NOMO-1 (cell line): ENCODE measurements at regions not wholly inside any gene's neighbourhood (a gene's known extent, or its start where the extent isn't known, plus 50 kb on each side); places are given as distances from the start of the nearest gene placed in this dataset.
A peak's percentile ranks its signal among the peaks of the same experiment; 100 is the strongest.
"Not testable (repeated sequence)": the region's sequence is repeated elsewhere in the genome, so short reads cannot be mapped to it uniquely, and the experiment has no call there.

ENCODE experiments used
- DNase-seq, 2 experiments: peaks; one replicate each; lab custom pipeline; 2025; ENCODE audit not compliant: unreplicated experiment in 2 of 2; lab: John Stamatoyannopoulos, UW

DNA sequence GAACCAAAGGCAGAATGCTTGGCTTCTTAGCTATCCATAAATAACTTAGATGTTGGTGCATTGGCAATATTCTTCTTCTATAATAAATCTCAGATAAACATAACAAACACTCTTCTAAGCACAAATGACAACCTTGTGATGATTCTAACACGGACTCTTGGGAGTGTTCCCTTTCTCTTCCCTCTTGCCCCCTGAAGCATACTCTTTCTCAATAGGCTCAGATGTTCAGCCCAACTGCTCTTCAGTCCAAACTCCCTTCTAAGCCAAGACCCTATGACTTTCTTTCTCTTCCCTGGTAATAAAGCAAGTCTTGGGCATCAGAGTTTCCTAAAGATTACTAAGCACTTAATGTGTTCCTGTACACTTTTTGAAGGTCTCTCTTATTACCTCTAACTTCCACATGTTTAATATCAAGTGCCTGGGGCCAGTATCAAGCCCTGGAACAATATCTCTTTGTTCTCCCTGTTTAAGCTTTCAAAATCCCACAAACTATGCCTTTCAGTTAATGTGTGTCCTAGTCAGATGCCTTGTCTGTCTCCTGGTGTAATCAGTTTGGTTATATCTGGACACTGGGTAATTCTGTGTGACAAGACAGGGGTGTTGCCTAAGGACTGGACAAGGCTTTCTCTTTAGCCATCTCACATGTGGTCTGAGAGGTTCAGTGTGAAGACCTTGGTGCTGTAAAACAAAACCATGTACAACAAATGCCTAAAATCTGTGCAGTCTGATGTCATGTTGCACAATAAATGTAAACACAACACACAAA, 92.9 kb upstream of the IVNS1ABP start:
- no peak for DNase-seq

- DNase-seq: no peak
Measured at GRCh38 chr1:185409345-185409744, 92.3 kb upstream of the IVNS1ABP start.

DNA sequence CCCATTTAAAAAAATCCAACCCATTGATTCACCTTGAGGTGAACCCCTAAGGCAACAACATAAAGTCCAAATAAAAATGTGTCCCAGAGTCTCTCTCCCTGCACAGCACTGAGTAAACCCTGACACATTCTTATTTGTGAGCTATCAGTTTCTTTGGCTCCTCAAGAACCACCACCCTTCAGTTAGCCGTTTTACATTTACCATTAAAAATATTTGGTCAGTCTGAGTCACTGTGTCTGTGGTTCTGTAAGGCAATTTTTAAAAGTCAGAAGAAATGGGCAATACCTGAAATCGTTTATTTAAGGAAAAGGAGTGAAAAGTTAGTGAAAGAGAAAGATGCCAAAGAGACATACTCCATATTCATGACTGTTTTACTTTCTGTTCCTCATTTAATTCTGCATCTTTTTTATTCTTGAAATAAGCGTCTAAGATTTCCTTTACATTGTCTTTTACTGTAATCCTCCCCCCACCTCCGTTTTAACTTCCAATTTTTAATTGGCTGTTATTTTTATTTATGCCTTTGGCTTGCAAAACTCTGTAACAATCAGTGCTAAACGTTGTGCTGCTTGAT, 91.7 kb upstream of the IVNS1ABP start:
- DNase-seq: peak; percentile 2 to 65

GRCh38 chr1:185406691-185407009, 89.6 kb upstream of the IVNS1ABP start:
- DNase-seq: no peak

- no peak for DNase-seq
Measured at GRCh38 chr1:185406006-185406690, 89.1 kb upstream of the IVNS1ABP start.

- DNase-seq: peak in 1 of 2 experiments; percentile 1
Measured at GRCh38 chr1:185404907-185405568, 88.0 kb upstream of the IVNS1ABP start.

DNA sequence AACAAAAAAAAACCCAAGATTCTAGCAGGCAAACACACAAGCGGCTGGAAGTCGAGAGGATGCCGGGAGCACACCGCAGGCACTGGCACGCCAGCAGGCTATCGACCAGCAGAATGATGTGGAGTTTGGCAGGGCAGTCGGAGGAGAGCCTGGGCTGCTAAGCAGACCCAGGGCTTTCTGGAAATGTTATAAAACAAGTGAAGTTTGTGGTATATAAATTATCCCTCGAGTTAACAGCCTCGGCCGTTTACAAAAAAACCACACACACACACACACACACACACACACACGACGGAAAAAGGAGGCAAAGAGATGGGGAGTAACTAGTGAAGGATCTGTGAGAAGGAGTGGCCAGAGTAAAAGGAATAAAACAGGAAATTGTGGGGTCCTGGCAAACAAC, 87.2 kb upstream of the IVNS1ABP start:
- no peak for DNase-seq

DNA sequence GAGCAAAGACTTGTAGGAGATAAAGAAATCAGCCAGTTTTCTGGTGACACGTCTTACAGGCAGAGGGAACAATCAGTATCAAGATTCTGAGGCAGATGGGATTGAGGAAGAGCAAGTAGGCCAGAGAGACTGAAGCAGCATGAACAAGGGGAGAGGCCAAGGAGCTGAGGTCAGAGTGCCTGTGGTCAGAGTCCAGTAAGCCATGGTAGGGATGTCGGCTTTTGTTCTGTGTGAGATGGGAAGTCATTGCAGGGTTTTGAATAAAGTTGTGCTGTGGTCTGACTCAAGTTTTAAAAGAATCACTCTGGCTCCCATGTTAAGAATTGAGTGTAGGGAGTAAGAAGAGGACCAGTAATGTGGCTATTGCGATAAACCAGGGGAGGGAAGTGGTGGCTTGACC, 85.9 kb upstream of the IVNS1ABP start:
- DNase-seq: no peak

DNA sequence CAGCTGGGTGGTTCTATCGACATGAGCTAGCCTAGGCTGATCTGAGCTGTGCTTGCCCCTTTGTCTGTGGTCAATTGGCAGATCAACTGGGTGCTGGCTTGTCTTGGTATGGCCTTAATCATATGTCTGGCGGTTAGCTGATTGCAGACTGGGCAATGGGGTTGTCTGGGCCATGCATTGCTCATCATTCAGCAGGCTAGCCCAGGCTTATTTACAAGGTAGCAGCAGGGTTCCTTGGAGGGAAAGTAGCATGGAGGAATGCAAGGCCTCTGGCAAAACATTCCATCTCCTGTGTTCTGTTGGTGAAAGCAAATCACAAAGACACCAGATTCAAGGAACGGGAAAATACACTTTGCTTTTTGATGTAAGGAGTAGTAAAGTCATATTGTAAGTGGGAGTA, 84.0 kb upstream of the IVNS1ABP start:
- no peak for DNase-seq

GRCh38 chr1:185400052-185400451, 83.0 kb upstream of the IVNS1ABP start:
- no peak for DNase-seq

DNA sequence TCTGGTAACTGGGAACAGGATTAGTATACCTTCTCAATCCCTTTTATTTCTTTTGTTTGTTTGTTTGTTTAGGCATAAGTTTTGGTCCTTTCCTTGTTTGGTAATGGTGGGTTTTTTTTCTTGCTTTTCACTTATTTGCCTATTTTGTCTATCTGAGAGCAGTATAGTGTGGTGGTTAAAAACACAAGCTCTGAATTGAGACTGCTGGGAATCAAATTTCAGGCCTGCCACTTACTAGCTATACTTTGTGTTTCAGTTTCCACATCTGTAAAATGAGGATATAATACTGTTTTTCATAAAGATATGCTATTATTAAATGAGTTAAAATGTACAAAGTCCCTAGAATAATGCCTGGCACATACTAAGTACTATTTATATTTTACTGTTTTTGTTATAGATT, 81.6 kb upstream of the IVNS1ABP start:
- no peak for DNase-seq

DNA sequence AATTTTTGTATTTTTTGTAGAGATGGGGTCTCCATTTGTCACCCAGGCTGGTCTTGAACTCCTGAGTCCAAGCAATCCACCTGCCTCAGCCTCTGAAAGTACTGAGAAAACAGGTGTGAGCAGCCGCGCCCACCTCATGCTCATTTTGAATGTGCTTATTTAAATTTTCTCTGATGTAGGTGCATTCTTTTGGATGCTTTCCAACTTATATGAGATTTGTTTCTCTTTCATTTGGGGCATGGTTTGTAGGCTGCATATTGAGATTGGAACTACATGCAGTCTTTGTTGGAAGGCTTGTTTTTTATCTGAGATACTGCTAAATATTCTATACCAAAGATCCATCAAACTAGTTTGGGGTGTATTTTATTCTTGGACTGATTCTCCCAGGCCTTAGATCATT, 81.0 kb upstream of the IVNS1ABP start:
- no peak for DNase-seq

DNA sequence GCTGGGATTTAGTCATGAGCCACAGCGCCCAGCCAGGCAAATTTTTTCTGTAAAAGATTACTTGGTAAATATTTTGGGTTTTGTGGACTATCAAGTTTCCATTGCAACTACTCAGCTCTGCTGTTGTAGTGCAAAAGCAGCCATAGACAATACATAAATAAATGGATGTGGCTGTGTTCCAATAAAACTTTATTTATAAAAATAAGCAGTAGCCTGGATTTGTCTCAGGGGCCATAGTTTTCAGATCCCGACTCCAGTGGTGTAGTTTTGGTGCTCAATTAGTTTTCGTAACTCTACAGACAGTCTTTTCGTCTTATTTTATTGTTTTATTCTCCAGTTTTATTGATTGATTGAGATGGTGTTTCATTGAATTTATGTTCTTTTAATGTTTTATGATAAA, 80.1 kb upstream of the IVNS1ABP start:
- no peak for DNase-seq

- no peak for DNase-seq
Measured at GRCh38 chr1:185396126-185396525, 79.1 kb upstream of the IVNS1ABP start.

DNA sequence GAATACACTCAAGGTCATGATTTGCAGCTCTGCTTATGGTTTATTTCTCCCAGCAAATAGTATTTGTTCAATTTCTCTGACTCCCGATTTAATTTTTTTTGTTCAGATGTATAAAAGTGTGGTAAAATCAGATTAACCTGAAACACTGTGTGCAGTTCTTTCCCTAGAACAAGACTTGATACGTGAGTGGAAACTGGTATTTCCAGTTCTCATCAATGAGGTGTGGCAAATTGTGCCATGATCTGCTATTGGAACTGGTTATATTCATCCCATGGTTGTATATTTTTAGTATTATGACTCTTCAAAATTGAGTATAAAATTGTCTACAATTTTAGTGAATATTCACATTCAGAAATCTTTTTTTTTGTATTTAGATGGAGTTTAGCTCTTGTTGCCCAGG, 76.8 kb upstream of the IVNS1ABP start:
- DNase-seq: no peak

- DNase-seq: no peak
Measured at GRCh38 chr1:185393205-185393604, 76.2 kb upstream of the IVNS1ABP start.

- no peak for DNase-seq
Measured at GRCh38 chr1:185388815-185389214, 71.8 kb upstream of the IVNS1ABP start.

- DNase-seq: no peak
Measured at GRCh38 chr1:185388346-185388745, 71.3 kb upstream of the IVNS1ABP start.

GRCh38 chr1:185385991-185386390, 68.9 kb upstream of the IVNS1ABP start:
- no peak for DNase-seq

- DNase-seq: not testable (repeated sequence)
Measured at GRCh38 chr1:185383805-185384204, 66.8 kb upstream of the IVNS1ABP start.

GRCh38 chr1:185377831-185378230, 60.8 kb upstream of the IVNS1ABP start:
- DNase-seq: no peak
